HFF-Myc (cell line): ENCODE measurements at regions not wholly inside any gene's neighbourhood (a gene's known extent, or its start where the extent isn't known, plus 50 kb on each side); places are given as distances from the start of the nearest gene placed in this dataset.

Source experiments
- DNase-seq: peaks from one replicate; pipeline ENCODE4 v3.0.0-alpha.2; 2011; ENCODE audit warnings: low read depth; ENCODE audit errors: extremely low read depth
- H3K4me3 ChIP-seq: replicated peaks from 2 replicates; pipeline ENCODE4 v1.5.1; 2011; ENCODE audit warnings: low read depth, mild to moderate bottlenecking, control low read depth, low read length
- TF ChIP-seq, protein P1 (sequence below): IDR thresholded peaks from 2 replicates; pipeline ENCODE4 v1.5.1; 2012; ENCODE audit warnings: mild to moderate bottlenecking, low read depth, low read length, control low read depth; ENCODE audit errors: missing control alignments

DNA sequence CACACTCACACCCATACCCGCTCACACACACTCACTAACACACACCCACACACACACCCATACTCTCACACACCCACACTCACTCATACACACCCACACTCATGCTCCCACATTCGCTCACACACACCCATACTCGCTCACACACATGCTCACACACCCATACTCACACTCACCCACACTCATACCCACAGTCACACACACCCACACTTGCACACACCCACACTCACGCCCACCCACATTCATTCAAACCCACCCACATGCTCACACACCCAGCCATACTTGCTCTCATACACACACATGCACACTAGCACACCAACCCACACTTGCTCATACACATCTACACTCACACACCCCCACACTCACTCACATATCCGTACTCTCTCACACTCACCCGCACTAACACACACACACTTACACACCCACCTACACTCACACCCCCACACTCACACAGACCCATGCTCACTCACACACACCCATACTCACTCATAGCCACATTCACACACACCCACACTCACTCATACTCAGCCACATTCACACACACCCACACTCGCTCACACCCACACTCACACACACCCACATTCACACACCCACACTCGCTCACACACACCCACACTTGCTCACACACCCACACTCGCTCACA lies 322.4 kb upstream of the N4BP1 start:
- H3K4me3 ChIP-seq: no peak overlapping the region
- DNase-seq: no peak
- TF ChIP-seq, protein P1, sequence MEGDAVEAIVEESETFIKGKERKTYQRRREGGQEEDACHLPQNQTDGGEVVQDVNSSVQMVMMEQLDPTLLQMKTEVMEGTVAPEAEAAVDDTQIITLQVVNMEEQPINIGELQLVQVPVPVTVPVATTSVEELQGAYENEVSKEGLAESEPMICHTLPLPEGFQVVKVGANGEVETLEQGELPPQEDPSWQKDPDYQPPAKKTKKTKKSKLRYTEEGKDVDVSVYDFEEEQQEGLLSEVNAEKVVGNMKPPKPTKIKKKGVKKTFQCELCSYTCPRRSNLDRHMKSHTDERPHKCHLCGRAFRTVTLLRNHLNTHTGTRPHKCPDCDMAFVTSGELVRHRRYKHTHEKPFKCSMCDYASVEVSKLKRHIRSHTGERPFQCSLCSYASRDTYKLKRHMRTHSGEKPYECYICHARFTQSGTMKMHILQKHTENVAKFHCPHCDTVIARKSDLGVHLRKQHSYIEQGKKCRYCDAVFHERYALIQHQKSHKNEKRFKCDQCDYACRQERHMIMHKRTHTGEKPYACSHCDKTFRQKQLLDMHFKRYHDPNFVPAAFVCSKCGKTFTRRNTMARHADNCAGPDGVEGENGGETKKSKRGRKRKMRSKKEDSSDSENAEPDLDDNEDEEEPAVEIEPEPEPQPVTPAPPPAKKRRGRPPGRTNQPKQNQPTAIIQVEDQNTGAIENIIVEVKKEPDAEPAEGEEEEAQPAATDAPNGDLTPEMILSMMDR: no peak

GRCh38 chr16:48930951-48931553 lies 321.1 kb upstream of the N4BP1 start:
- no peak overlapping the region for H3K4me3 ChIP-seq
- TF ChIP-seq, protein P1: no peak
- no peak for DNase-seq

DNA sequence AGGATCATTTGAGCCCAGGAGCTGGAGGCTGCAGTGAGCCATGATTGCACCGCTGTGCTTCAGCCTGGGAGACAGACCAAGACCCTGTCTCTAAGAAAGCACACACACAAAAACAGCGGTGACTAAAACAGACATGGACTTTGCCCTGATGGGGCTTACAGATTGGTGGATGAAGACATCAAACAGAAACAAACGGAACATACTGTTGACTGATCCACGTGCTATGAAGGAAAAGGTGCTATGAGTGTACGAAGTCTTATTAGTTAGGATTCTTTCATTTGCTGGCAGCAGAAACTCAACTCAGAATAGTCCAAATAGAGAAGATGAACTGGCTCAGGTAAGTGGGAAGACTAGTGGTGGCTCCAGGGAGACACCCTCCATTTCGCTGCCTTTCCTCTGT lies 309.8 kb upstream of the N4BP1 start:
- no peak overlapping the region for H3K4me3 ChIP-seq
- DNase-seq: no peak
- TF ChIP-seq, protein P1: no peak

DNA sequence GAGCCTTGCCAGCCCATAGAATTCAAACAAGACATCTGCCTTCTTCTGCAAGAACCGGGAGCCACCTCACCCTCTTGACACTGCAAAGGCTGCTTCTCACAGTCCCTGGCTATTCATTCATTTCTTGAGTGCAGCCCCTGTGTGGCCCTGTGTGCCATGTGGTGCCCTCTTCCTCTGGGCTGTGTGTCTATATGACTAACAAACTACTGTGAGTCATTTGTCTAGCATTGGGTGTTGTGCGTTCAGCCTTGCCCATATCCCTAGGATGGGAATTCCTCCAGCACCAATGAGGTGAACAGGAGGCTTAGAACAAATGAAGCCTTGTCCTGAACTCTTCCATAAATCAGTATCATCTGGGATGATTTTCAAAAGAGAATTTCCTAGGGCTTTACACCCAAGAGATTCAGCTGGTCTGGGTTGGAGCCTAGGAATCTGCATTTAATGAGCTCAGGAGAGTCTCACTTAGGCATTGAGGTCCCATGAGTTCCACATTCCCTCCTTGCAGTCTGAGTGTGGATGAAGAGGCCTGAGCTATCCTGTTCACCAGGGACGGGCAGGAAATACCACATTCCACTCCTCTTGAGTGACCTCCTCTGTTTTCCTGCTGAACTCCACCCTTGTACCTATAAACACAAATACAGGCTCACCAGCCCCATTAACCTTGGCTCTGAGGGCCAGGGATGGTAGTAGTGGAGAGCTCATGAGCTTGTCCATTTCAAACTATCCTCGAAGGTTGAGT lies 308.7 kb upstream of the N4BP1 start:
- TF ChIP-seq, protein P1: no peak
- DNase-seq: no peak
- no peak overlapping the region for H3K4me3 ChIP-seq

- H3K4me3 ChIP-seq: no peak overlapping the region
- TF ChIP-seq, protein P1: no peak
- DNase-seq: no peak
These were observed 306.6 kb upstream of the N4BP1 start for GRCh38 chr16:48916566-48916965.

- TF ChIP-seq, protein P1: no peak
- no peak for DNase-seq
- H3K4me3 ChIP-seq: no peak overlapping the region
These were observed 304.1 kb upstream of the N4BP1 start for GRCh38 chr16:48914070-48914469.
